MM.1S (cell line): ENCODE measurements at regions not wholly inside any gene's neighbourhood (a gene's known extent, or its start where the extent isn't known, plus 50 kb on each side); places are given as distances from the start of the nearest gene placed in this dataset.

Experiments used
- EZH2 ChIP-seq: fragments of 300-600 bp; sonication (generic); optimal IDR thresholded peaks from 2 replicates; pipeline ENCODE3; 2017; ENCODE audit warnings: low read depth, mild to moderate bottlenecking, antibody characterized with exemption, low read length, mixed read lengths
- EZH2phosphoT487 ChIP-seq: fragments of 300-600 bp; sonication (generic); IDR thresholded peaks from 2 replicates; pipeline ENCODE4 v1.6.1; 2018; ENCODE audit warnings: antibody characterized with exemption, low read length
- TF ChIP-seq, protein P1 (sequence below): fragments of 300-600 bp; sonication (generic); IDR thresholded peaks from 2 replicates; pipeline ENCODE4 v1.5.1; 2016; ENCODE audit warnings: antibody characterized with exemption, low read length, mixed read lengths

DNA sequence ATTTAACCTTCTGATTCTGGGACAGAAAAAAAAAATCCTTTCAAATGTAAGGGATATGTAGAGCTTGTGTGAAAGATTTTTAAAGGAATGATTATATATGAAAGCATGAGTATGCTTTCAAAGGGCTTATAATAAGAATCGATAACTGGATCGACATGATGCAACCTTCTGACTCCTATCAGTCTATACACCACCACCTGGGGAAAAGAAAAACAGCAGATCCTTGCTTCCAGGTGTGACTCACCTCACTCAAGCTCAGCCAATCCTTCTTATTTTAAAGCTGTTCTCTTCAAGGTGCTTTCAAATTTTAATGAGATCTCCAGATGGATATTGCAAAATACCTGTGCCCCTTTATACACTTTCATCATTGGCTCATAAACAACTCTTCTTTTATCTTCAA lies 102.1 kb upstream of the EDNRA start:
- no peak for TF ChIP-seq EZH2phosphoT487
- TF ChIP-seq, protein P1, sequence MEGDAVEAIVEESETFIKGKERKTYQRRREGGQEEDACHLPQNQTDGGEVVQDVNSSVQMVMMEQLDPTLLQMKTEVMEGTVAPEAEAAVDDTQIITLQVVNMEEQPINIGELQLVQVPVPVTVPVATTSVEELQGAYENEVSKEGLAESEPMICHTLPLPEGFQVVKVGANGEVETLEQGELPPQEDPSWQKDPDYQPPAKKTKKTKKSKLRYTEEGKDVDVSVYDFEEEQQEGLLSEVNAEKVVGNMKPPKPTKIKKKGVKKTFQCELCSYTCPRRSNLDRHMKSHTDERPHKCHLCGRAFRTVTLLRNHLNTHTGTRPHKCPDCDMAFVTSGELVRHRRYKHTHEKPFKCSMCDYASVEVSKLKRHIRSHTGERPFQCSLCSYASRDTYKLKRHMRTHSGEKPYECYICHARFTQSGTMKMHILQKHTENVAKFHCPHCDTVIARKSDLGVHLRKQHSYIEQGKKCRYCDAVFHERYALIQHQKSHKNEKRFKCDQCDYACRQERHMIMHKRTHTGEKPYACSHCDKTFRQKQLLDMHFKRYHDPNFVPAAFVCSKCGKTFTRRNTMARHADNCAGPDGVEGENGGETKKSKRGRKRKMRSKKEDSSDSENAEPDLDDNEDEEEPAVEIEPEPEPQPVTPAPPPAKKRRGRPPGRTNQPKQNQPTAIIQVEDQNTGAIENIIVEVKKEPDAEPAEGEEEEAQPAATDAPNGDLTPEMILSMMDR = no peak
- no peak for TF ChIP-seq EZH2
